ENCODE measurements at regions not wholly inside any gene's neighbourhood (a gene's known extent, or its start where the extent isn't known, plus 50 kb on each side); places are given as distances from the start of the nearest gene placed in this dataset.

- FAIRE-seq (no peak), DNase-seq (ENCODE audit: low read depth) (no peak)
- no peak overlapping the region for H3K4me2 ChIP-seq (ENCODE audit: low read length)
- no peak overlapping the region for H3K27ac ChIP-seq (ENCODE audit: low read depth, low read length)
- no peaks in the 10 kb centered on the region for H3K4me1 Mint-ChIP-seq (ENCODE audit: low read depth, unreplicated experiment)
- H3K36me3 ChIP-seq (ENCODE audit: insufficient read depth, low read length): no peaks in the 10 kb centered on the region
- H3K9ac ChIP-seq (ENCODE audit: low read length): no peak overlapping the region
- no peak overlapping the region for H2AFZ ChIP-seq (ENCODE audit: low read depth, low read length)
- no peaks in the 10 kb centered on the region for H3K4me1 ChIP-seq (ENCODE audit: insufficient read depth, low read length)
- peaks cover under 1% of the 10 kb centered on the region for H3K9me3 Mint-ChIP-seq (ENCODE audit: unreplicated experiment)
- no peak overlapping the region for H3K4me3 Mint-ChIP-seq (ENCODE audit: unreplicated experiment)
- H3K27ac Mint-ChIP-seq (ENCODE audit: unreplicated experiment): no peak overlapping the region
- no peaks in the 10 kb centered on the region for H3K79me2 ChIP-seq (ENCODE audit: insufficient read depth, low read length)
- TF ChIP-seq, protein P1, sequence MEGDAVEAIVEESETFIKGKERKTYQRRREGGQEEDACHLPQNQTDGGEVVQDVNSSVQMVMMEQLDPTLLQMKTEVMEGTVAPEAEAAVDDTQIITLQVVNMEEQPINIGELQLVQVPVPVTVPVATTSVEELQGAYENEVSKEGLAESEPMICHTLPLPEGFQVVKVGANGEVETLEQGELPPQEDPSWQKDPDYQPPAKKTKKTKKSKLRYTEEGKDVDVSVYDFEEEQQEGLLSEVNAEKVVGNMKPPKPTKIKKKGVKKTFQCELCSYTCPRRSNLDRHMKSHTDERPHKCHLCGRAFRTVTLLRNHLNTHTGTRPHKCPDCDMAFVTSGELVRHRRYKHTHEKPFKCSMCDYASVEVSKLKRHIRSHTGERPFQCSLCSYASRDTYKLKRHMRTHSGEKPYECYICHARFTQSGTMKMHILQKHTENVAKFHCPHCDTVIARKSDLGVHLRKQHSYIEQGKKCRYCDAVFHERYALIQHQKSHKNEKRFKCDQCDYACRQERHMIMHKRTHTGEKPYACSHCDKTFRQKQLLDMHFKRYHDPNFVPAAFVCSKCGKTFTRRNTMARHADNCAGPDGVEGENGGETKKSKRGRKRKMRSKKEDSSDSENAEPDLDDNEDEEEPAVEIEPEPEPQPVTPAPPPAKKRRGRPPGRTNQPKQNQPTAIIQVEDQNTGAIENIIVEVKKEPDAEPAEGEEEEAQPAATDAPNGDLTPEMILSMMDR (IDR thresholded peaks at IDR 0.05; ENCODE audit: insufficient read depth, low read depth, low read length): no peak
- TF ChIP-seq EZH2 (IDR thresholded peaks at IDR 0.05; ENCODE audit: insufficient read depth, low read length): no peak
- peaks cover under 1% of the 10 kb centered on the region for H3K27me3 Mint-ChIP-seq (ENCODE audit: low read depth, unreplicated experiment)
- H4K20me1 ChIP-seq (ENCODE audit: insufficient read depth, low read length): no peaks in the 10 kb centered on the region
- no peak overlapping the region for H3K4me3 ChIP-seq (ENCODE audit: insufficient read depth, low read depth, low read length)
- no peaks in the 10 kb centered on the region for H3K36me3 Mint-ChIP-seq (ENCODE audit: low read depth, unreplicated experiment)
- no peaks in the 10 kb centered on the region for H3K9me3 ChIP-seq (ENCODE audit: insufficient read depth, low read depth, low read length)
- no peaks in the 10 kb centered on the region for H3K27me3 ChIP-seq (ENCODE audit: insufficient read depth, low read length)
Measured at GRCh38 chr10:121027371-121027770, 176.2 kb downstream of the WDR11 start.

GRCh38 chr10:121032460-121032859 lies 181.3 kb downstream of the WDR11 start:
- peaks cover 3% of the 10 kb centered on the region for H3K27me3 Mint-ChIP-seq (ENCODE audit: low read depth, unreplicated experiment)
- no peaks in the 10 kb centered on the region for H3K36me3 Mint-ChIP-seq (ENCODE audit: low read depth, unreplicated experiment)
- H2AFZ ChIP-seq (ENCODE audit: low read depth, low read length): no peak overlapping the region
- peaks cover 10% of the 10 kb centered on the region for H3K4me1 Mint-ChIP-seq (ENCODE audit: low read depth, unreplicated experiment)
- peaks cover 3% of the 10 kb centered on the region for H3K9me3 Mint-ChIP-seq (ENCODE audit: unreplicated experiment)
- H3K27ac Mint-ChIP-seq (ENCODE audit: unreplicated experiment): no peak overlapping the region
- FAIRE-seq (no peak), DNase-seq (ENCODE audit: low read depth) (no peak)
- H3K27ac ChIP-seq (ENCODE audit: low read depth, low read length): no peak overlapping the region
- no peak overlapping the region for H3K4me3 ChIP-seq (ENCODE audit: insufficient read depth, low read depth, low read length)
- TF ChIP-seq, protein P1 (IDR thresholded peaks at IDR 0.05; ENCODE audit: insufficient read depth, low read depth, low read length): no peak
- TF ChIP-seq EZH2 (IDR thresholded peaks at IDR 0.05; ENCODE audit: insufficient read depth, low read length): no peak
- no peak overlapping the region for H3K4me2 ChIP-seq (ENCODE audit: low read length)
- H3K36me3 ChIP-seq (ENCODE audit: insufficient read depth, low read length): no peaks in the 10 kb centered on the region
- peaks cover 2% of the 10 kb centered on the region for H3K9me3 ChIP-seq (ENCODE audit: insufficient read depth, low read depth, low read length)
- no peak overlapping the region for H3K9ac ChIP-seq (ENCODE audit: low read length)
- H4K20me1 ChIP-seq (ENCODE audit: insufficient read depth, low read length): no peaks in the 10 kb centered on the region
- no peaks in the 10 kb centered on the region for H3K79me2 ChIP-seq (ENCODE audit: insufficient read depth, low read length)
- no peaks in the 10 kb centered on the region for H3K4me1 ChIP-seq (ENCODE audit: insufficient read depth, low read length)
- no peaks in the 10 kb centered on the region for H3K27me3 ChIP-seq (ENCODE audit: insufficient read depth, low read length)
- no peak overlapping the region for H3K4me3 Mint-ChIP-seq (ENCODE audit: unreplicated experiment)

- H2AFZ ChIP-seq (ENCODE audit: low read depth, low read length): no peak overlapping the region
- no peaks in the 10 kb centered on the region for H3K36me3 ChIP-seq (ENCODE audit: insufficient read depth, low read length)
- no peaks in the 10 kb centered on the region for H3K79me2 ChIP-seq (ENCODE audit: insufficient read depth, low read length)
- no peak overlapping the region for H3K27ac Mint-ChIP-seq (ENCODE audit: unreplicated experiment)
- H3K27ac ChIP-seq (ENCODE audit: low read depth, low read length): no peak overlapping the region
- peaks cover 10% of the 10 kb centered on the region for H3K4me1 Mint-ChIP-seq (ENCODE audit: low read depth, unreplicated experiment)
- H3K9ac ChIP-seq (ENCODE audit: low read length): no peak overlapping the region
- no peaks in the 10 kb centered on the region for H3K27me3 ChIP-seq (ENCODE audit: insufficient read depth, low read length)
- H3K4me3 Mint-ChIP-seq (ENCODE audit: unreplicated experiment): no peak overlapping the region
- no peaks in the 10 kb centered on the region for H3K36me3 Mint-ChIP-seq (ENCODE audit: low read depth, unreplicated experiment)
- H3K4me2 ChIP-seq (ENCODE audit: low read length): no peak overlapping the region
- TF ChIP-seq, protein P1 (IDR thresholded peaks at IDR 0.05; ENCODE audit: insufficient read depth, low read depth, low read length): no peak
- no peak for TF ChIP-seq EZH2 (IDR thresholded peaks at IDR 0.05; ENCODE audit: insufficient read depth, low read length)
- H3K27me3 Mint-ChIP-seq (ENCODE audit: low read depth, unreplicated experiment): peaks cover 3% of the 10 kb centered on the region
- no peaks in the 10 kb centered on the region for H3K4me1 ChIP-seq (ENCODE audit: insufficient read depth, low read length)
- no peak for DNase-seq (ENCODE audit: low read depth)
- peaks cover 2% of the 10 kb centered on the region for H3K9me3 ChIP-seq (ENCODE audit: insufficient read depth, low read depth, low read length)
- H3K9me3 Mint-ChIP-seq (ENCODE audit: unreplicated experiment): peaks cover 3% of the 10 kb centered on the region
- H3K4me3 ChIP-seq (ENCODE audit: insufficient read depth, low read depth, low read length): no peak overlapping the region
- FAIRE-seq: no peak
- no peaks in the 10 kb centered on the region for H4K20me1 ChIP-seq (ENCODE audit: insufficient read depth, low read length)
Measured at GRCh38 chr10:121033366-121033765, 182.2 kb downstream of the WDR11 start.

All from astrocyte (in vitro differentiated cells and primary cell).